ENCODE measurements at regions not wholly inside any gene's neighbourhood (a gene's known extent, or its start where the extent isn't known, plus 50 kb on each side); places are given as distances from the start of the nearest gene placed in this dataset.

GRCh38 chr4:152264106-152264505 lies 271.8 kb downstream of the FBXW7 start:
- Histone ChIP-seq H3K4me1 (peaks cover 0 to 8% (median 3%) of the 10 kb centered on the region in 12 donors), H3K9me3 (peaks cover 0 to 22% (median 3%) of the 10 kb centered on the region in 12 donors), H3K27me3 (no peaks in the 10 kb centered on the region), H3K4me3 (no peak overlapping the region), H3K27ac (no peak overlapping the region), H3K36me3 (no peaks in the 10 kb centered on the region)
- ATAC-seq (no peak), DNase-seq (no peak)
- 92 to 97% (median 95%) methylated on average over 5 of the region's 5 CpGs for WGBS, 4 donors
- intact Hi-C loops (cut with DNase I), result no loop called here
- TF ChIP-seq POLR2A (IDR thresholded peaks at IDR 0.05) (no peak), CTCF (IDR thresholded peaks at IDR 0.05) (no peak)

GRCh38 chr4:152259866-152260265 lies 276.0 kb downstream of the FBXW7 start:
- H3K27ac ChIP-seq, result no peak overlapping the region
- no peaks in the 10 kb centered on the region for H3K36me3 ChIP-seq
- peaks cover 0 to 22% (median 3%) of the 10 kb centered on the region in 12 donors for H3K9me3 ChIP-seq
- no peak for TF ChIP-seq CTCF (IDR thresholded peaks at IDR 0.05)
- no peak for TF ChIP-seq POLR2A (IDR thresholded peaks at IDR 0.05)
- peaks cover 0 to 34% (median 16%) of the 10 kb centered on the region in 12 donors for H3K4me1 ChIP-seq
- no peak for ATAC-seq
- no peak overlapping the region for H3K4me3 ChIP-seq
- intact Hi-C loops (cut with DNase I), result loop anchor here in 2 of 10 donors (10.0 kb wide), 1 partner anchor 145 kb away; no protein-coding TSS in a partner anchor
- no peak for DNase-seq
- 71 to 88% (median 84%) methylated on average over 1 of the region's 1 CpG for WGBS, 4 donors
- H3K27me3 ChIP-seq, result no peaks in the 10 kb centered on the region

GRCh38 chr4:152258804-152259708 lies 276.8 kb downstream of the FBXW7 start:
- Histone ChIP-seq H3K4me1 (peaks cover 0 to 34% (median 16%) of the 10 kb centered on the region in 12 donors), H3K4me3 (no peak overlapping the region), H3K27ac (peak overlapping the region in 11 of 12 donors; percentile 40 to 75 (median 57)), H3K27me3 (no peaks in the 10 kb centered on the region), H3K9me3 (peaks cover 0 to 22% (median 3%) of the 10 kb centered on the region in 12 donors), H3K36me3 (no peaks in the 10 kb centered on the region)
- no peak for DNase-seq
- TF ChIP-seq POLR2A (IDR thresholded peaks at IDR 0.05), result no peak
- no peak for TF ChIP-seq CTCF (IDR thresholded peaks at IDR 0.05)
- ATAC-seq, result peak in 3 of 4 donors; percentile 51 to 77 (median 66)
- intact Hi-C loops (cut with DNase I), result loop anchor here in 2 of 10 donors (10.0 kb wide), 1 partner anchor 144 kb away; no protein-coding TSS in a partner anchor
- WGBS, 4 donors, result 69 to 71% (median 70%) methylated on average over 8 of the region's 8 CpGs

- DNase-seq, result no peak
- H3K4me1 ChIP-seq, result peaks cover 0 to 34% (median 16%) of the 10 kb centered on the region in 12 donors
- intact Hi-C loops (cut with DNase I), result loop anchor here in 2 of 10 donors (10.0 kb wide), 1 partner anchor 144 kb away; no protein-coding TSS in a partner anchor
- WGBS, 4 donors, result 60 to 82% (median 69%) methylated on average over 5 of the region's 5 CpGs
- H3K36me3 ChIP-seq, result no peaks in the 10 kb centered on the region
- H3K27ac ChIP-seq, result peak overlapping the region in 11 of 12 donors; percentile 40 to 75 (median 57)
- no peak overlapping the region for H3K4me3 ChIP-seq
- peaks cover 0 to 23% (median 3%) of the 10 kb centered on the region in 12 donors for H3K9me3 ChIP-seq
- TF ChIP-seq CTCF (IDR thresholded peaks at IDR 0.05) (no peak), POLR2A (IDR thresholded peaks at IDR 0.05) (no peak)
- ATAC-seq, result no peak
- H3K27me3 ChIP-seq, result no peaks in the 10 kb centered on the region
Measured at GRCh38 chr4:152258391-152258790, 277.5 kb downstream of the FBXW7 start.
